ENCODE measurements at regions not wholly inside any gene's neighbourhood (a gene's known extent, or its start where the extent isn't known, plus 50 kb on each side); places are given as distances from the start of the nearest gene placed in this dataset.

DNA sequence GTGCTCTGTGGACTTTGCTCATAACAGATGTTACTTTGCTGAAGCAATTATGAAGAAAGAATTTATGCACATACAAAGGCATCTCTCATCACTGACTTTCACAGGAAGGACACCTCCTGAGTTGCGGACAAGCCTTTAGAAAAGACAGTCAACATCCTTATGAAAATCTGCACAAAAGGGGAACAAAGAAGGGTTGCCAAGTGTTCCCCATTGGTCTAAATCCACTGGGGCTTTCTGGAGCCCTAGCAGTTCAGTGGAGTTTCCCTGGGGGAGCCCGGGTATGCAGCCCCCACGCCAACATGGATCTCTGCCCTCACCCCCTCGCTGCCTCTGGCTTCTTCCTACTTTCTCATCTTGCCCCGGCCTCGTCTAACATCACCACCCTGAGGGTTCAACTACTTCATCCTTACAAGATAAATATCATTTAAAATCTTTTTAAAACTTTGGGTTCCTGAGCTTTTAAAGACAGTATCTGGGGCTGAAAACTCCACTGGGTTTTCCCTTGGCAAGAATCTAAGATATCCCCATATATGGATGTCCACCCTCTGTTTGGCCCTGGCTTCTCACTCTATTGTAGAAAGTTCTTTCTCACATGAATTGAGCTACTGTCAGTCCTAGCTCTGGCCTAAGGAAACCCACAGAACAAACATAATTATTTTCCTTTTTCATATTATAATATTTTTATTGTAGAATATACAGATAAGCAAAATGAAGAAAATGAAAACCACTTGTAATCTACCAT is 207.9 kb upstream of the RGMA start:
- no peak overlapping the region for H3K4me3 ChIP-seq (replicated peaks in 1 of 2; ENCODE audit: low read depth in 1 of 2, low read length in 2 of 2)
- H3K4me2 ChIP-seq (ENCODE audit: low read length), result no peak overlapping the region
- CTCF ChIA-PET, result no interaction called here
- H3K27ac ChIP-seq (ENCODE audit: low read depth, low read length), result no peak overlapping the region
- no peak for ATAC-seq
- H3K9me2 ChIP-seq (ENCODE audit: insufficient read depth), result no peaks in the 10 kb centered on the region
- no peaks in the 10 kb centered on the region for H3K79me2 ChIP-seq (ENCODE audit: insufficient read depth, low read length)
- H2AFZ ChIP-seq (ENCODE audit: low read depth, low read length, poor library complexity, severe bottlenecking), result no peak overlapping the region
- no peaks in the 10 kb centered on the region for H4K20me1 ChIP-seq (ENCODE audit: insufficient read depth)
- RAD21 ChIA-PET (ENCODE audit: low non-redundant PET in 1 of 2, low total read pairs in 2 of 2, uncharacterized antibody in 2 of 2, unreplicated experiment in 2 of 2), result no interaction called here
- no peak for TF ChIP-seq FOSL1 (IDR thresholded peaks at IDR 0.05; ENCODE audit: low read depth)
- TF ChIP-seq EZH2phosphoT487 (IDR thresholded peaks at IDR 0.05; ENCODE audit: borderline replicate concordance), result no peak
- no peak for TF ChIP-seq TCF7L2 (IDR thresholded peaks at IDR 0.05; ENCODE audit: borderline replicate concordance, extremely low read depth, insufficient read depth, insufficient read length)
- no peak for TF ChIP-seq REST (IDR thresholded peaks at IDR 0.05; ENCODE audit: low read depth)
- no peak for TF ChIP-seq EGR1 (IDR thresholded peaks at IDR 0.05; ENCODE audit: low read depth)
- TF ChIP-seq, protein P1, sequence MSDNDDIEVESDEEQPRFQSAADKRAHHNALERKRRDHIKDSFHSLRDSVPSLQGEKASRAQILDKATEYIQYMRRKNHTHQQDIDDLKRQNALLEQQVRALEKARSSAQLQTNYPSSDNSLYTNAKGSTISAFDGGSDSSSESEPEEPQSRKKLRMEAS (IDR thresholded peaks at IDR 0.05), result no peak
- TF ChIP-seq SIN3A (IDR thresholded peaks at IDR 0.05; ENCODE audit: low read depth), result no peak
- TF ChIP-seq JUND (IDR thresholded peaks at IDR 0.05), result no peak
- TF ChIP-seq ZNF274 (IDR thresholded peaks at IDR 0.05; ENCODE audit: low read depth, low read length), result no peak
- no peak for TF ChIP-seq ELF1 (IDR thresholded peaks at IDR 0.05; ENCODE audit: borderline replicate concordance, low read depth)
- no peak for TF ChIP-seq ZFX (IDR thresholded peaks at IDR 0.05)
- TF ChIP-seq RAD21 (IDR thresholded peaks at IDR 0.05; ENCODE audit: low read depth), result no peak
- TF ChIP-seq POLR2A (IDR thresholded peaks at IDR 0.05; ENCODE audit: borderline replicate concordance, extremely low read depth, insufficient read depth, insufficient read length), result no peak
- no peak for TF ChIP-seq SP1 (IDR thresholded peaks at IDR 0.05; ENCODE audit: low read depth)
- H3K4me1 ChIP-seq (ENCODE audit: control insufficient read depth in 1 of 2, insufficient read depth in 2 of 2, low read length in 2 of 2), result no peaks in the 10 kb centered on the region
- intact Hi-C loops (cut with micrococcal nuclease), result no loop called here
- H3K9me3 ChIP-seq (ENCODE audit: control insufficient read depth in 1 of 2, insufficient read depth in 1 of 2, low read depth in 1 of 2, low read length in 2 of 2), result no peaks in the 10 kb centered on the region
- no TSS peak for BruUV-seq (replicated peaks)
- POLR2A ChIA-PET, result no interaction called here
- DNase-seq (ENCODE audit: low read depth, low spot score), result no peak
- H3K36me3 ChIP-seq (ENCODE audit: control insufficient read depth in 1 of 2, insufficient read depth in 2 of 2, low read length in 2 of 2), result no peaks in the 10 kb centered on the region
- H3K27me3 ChIP-seq (ENCODE audit: insufficient read depth, low read length), result peaks cover 8% of the 10 kb centered on the region; the same call in 1 of the 2 replicates
- no peak overlapping the region for H3K9ac ChIP-seq (ENCODE audit: low read length)
